Thyroid gland (tissue), 4 donors: ENCODE measurements at regions not wholly inside any gene's neighbourhood (a gene's known extent, or its start where the extent isn't known, plus 50 kb on each side); places are given as distances from the start of the nearest gene placed in this dataset.

Experiments
- POLR2A ChIP-seq, 2 donors: fragments of 450-650 bp; IDR thresholded peaks; one replicate each; pipeline ENCODE4 v1.6.1; 2017; ENCODE audit warnings: antibody characterized with exemption in 2 of 2, mild to moderate bottlenecking in 2 of 2, moderate library complexity in 1 of 2
- TF ChIP-seq, protein P1 (sequence below), 6 experiments: fragments of 200-600 bp in 3 of 6; fragments of 450-650 bp in 3 of 6; sonication (generic) in 3 of 6; IDR thresholded peaks; one replicate each; pipeline ENCODE4 v1.5.1; 2016 to 2019; ENCODE audit warnings: antibody characterized with exemption in 6 of 6, mild to moderate bottlenecking in 2 of 6, inconsistent platforms in 1 of 6, moderate library complexity in 1 of 6

DNA sequence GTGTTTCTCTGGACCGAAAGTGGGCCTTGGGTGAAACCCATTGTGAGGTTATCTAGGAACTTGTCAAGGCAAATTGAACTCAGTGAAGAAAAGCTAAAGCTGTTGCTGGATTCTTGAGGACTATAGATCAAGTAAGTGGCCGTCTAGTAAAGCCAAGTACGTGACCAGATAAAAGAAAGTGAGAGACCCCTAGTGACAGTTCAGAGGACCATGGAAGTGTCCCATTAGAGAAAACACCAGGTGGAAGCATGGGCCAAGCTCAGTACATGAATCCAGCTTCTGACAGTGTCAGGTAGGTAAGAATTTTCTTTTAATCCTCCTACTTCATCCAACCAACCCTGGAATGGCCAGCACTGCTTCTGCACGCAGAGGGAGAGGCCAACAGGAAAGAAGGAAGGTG is 349.3 kb upstream of the RGMA start:
- TF ChIP-seq, protein P1, sequence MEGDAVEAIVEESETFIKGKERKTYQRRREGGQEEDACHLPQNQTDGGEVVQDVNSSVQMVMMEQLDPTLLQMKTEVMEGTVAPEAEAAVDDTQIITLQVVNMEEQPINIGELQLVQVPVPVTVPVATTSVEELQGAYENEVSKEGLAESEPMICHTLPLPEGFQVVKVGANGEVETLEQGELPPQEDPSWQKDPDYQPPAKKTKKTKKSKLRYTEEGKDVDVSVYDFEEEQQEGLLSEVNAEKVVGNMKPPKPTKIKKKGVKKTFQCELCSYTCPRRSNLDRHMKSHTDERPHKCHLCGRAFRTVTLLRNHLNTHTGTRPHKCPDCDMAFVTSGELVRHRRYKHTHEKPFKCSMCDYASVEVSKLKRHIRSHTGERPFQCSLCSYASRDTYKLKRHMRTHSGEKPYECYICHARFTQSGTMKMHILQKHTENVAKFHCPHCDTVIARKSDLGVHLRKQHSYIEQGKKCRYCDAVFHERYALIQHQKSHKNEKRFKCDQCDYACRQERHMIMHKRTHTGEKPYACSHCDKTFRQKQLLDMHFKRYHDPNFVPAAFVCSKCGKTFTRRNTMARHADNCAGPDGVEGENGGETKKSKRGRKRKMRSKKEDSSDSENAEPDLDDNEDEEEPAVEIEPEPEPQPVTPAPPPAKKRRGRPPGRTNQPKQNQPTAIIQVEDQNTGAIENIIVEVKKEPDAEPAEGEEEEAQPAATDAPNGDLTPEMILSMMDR (IDR thresholded peaks at IDR 0.05) = no peak
- no peak for TF ChIP-seq POLR2A (IDR thresholded peaks at IDR 0.05)
